ENCODE measurements at regions not wholly inside any gene's neighbourhood (a gene's known extent, or its start where the extent isn't known, plus 50 kb on each side); places are given as distances from the start of the nearest gene placed in this dataset.

DNA sequence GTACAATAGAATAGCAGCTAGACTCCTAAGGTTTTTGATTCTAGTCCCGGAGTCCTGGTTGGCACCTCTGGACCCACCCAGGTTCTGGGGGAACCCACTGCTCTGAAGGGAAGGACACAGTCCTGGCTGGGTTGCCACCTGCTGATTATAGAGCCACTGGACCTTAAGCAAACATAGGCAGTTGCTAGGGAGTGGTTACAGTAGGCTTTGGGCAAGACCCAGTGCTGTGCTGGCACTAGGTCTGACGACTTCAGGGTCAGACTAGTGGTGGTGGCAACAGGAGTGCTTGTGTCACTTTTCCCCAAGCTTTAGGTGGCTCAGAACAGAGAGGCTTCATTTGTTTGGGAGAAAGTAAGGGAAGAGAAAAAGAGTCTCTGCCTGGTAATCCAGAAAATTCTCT, 109.8 kb upstream of the C3orf80 start:
- no peak for DNase-seq
- intact Hi-C loops (cut with DNase I; ENCODE audit: low total_unique reads): no loop called here
- TF ChIP-seq, protein P1, sequence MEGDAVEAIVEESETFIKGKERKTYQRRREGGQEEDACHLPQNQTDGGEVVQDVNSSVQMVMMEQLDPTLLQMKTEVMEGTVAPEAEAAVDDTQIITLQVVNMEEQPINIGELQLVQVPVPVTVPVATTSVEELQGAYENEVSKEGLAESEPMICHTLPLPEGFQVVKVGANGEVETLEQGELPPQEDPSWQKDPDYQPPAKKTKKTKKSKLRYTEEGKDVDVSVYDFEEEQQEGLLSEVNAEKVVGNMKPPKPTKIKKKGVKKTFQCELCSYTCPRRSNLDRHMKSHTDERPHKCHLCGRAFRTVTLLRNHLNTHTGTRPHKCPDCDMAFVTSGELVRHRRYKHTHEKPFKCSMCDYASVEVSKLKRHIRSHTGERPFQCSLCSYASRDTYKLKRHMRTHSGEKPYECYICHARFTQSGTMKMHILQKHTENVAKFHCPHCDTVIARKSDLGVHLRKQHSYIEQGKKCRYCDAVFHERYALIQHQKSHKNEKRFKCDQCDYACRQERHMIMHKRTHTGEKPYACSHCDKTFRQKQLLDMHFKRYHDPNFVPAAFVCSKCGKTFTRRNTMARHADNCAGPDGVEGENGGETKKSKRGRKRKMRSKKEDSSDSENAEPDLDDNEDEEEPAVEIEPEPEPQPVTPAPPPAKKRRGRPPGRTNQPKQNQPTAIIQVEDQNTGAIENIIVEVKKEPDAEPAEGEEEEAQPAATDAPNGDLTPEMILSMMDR (IDR thresholded peaks at IDR 0.05): no peak
- TF ChIP-seq POLR2A (IDR thresholded peaks at IDR 0.05): no peak

DNA sequence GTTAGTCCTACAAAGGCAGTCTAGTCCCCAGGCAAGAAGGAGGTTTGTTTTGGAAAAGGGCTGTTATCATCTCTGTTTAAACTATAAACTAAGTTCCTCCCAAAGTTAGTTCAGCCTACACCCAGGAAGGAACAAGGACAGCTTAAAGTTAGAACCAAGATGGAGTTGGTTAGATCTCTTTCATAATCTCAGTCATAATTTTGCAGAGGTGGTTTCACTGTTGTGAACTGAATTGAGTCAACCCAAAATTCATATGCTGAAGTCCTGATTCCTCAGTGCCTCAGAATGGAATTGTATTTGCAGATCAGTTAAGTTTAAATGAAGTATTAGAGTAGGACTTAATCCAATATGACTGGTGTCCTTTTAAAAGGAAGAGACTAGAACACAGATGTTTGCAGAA, 101.0 kb upstream of the C3orf80 start:
- H3K27me3 ChIP-seq: no peaks in the 10 kb centered on the region
- no peaks in the 10 kb centered on the region for H3K4me1 ChIP-seq
- intact Hi-C loops (cut with DNase I; ENCODE audit: low total_unique reads): no loop called here
- H3K36me3 ChIP-seq: no peaks in the 10 kb centered on the region
- no peak overlapping the region for H3K27ac ChIP-seq
- DNase-seq: no peak
- no peak for TF ChIP-seq POLR2A (IDR thresholded peaks at IDR 0.05)
- TF ChIP-seq, protein P1 (IDR thresholded peaks at IDR 0.05): no peak
- H3K9me3 ChIP-seq: no peaks in the 10 kb centered on the region
- H3K4me3 ChIP-seq: no peak overlapping the region

More for the DNA sequence above, 109.8 kb upstream of the C3orf80 start:
- no peaks in the 10 kb centered on the region for H3K9me3 ChIP-seq
- no peak overlapping the region for H3K27ac ChIP-seq
- H3K36me3 ChIP-seq: no peaks in the 10 kb centered on the region
- no peak overlapping the region for H3K4me3 ChIP-seq
- H3K4me1 ChIP-seq: no peaks in the 10 kb centered on the region
- H3K27me3 ChIP-seq: no peaks in the 10 kb centered on the region

DNA sequence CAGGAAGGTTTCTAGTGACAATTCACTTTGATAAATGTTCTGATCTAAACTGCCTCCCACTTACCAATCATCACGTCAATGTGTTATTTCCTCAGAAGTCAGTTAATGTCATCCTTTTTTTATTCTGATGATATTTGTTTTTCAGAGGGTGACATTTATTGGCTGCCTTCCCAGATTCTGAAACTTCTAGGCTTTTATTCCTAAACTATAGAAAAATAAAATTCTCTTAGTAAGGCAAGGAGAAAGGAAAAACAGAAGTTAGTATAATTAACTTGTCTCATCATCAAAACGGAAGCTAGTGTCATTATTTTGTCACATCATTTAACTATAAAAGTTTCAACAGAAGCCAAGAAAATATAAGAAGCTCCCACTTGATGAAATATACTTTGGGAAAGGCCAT, 100.0 kb upstream of the C3orf80 start:
- no peak for TF ChIP-seq POLR2A (IDR thresholded peaks at IDR 0.05)
- TF ChIP-seq, protein P1 (IDR thresholded peaks at IDR 0.05): no peak

DNA sequence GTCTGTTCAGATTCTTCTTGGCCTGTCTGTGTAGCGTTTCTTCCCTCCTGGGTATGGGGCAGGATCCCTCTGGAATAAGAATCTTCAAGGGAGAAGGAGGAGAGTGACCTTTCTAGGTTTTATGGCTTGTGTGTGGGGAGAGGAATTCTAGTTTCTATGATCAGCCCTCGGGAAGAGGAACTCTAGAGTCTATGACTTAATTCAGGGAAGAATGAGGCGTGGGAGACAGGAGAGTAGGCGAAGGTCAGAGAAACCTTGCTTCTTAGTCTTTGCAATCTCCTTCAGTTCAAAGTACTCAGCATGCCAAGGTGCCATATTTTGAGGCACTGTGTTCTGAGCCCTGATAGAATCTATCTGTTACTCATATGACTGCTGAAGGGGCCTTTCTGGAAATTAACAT, 99.2 kb upstream of the C3orf80 start:
- no peaks in the 10 kb centered on the region for H3K4me1 ChIP-seq
- TF ChIP-seq, protein P1 (IDR thresholded peaks at IDR 0.05): no peak
- TF ChIP-seq POLR2A (IDR thresholded peaks at IDR 0.05): no peak
- H3K36me3 ChIP-seq: no peaks in the 10 kb centered on the region
- H3K27me3 ChIP-seq: no peaks in the 10 kb centered on the region
- H3K4me3 ChIP-seq: no peak overlapping the region
- intact Hi-C loops (cut with DNase I; ENCODE audit: low total_unique reads): no loop called here
- H3K9me3 ChIP-seq: no peaks in the 10 kb centered on the region
- no peak for DNase-seq
- H3K27ac ChIP-seq: no peak overlapping the region

More for the DNA sequence above, 100.0 kb upstream of the C3orf80 start:
- Histone ChIP-seq H3K27ac (no peak overlapping the region), H3K36me3 (no peaks in the 10 kb centered on the region), H3K4me1 (no peaks in the 10 kb centered on the region), H3K4me3 (no peak overlapping the region), H3K27me3 (no peaks in the 10 kb centered on the region), H3K9me3 (no peaks in the 10 kb centered on the region)
- intact Hi-C loops (cut with DNase I; ENCODE audit: low total_unique reads): no loop called here
- no peak for DNase-seq

DNA sequence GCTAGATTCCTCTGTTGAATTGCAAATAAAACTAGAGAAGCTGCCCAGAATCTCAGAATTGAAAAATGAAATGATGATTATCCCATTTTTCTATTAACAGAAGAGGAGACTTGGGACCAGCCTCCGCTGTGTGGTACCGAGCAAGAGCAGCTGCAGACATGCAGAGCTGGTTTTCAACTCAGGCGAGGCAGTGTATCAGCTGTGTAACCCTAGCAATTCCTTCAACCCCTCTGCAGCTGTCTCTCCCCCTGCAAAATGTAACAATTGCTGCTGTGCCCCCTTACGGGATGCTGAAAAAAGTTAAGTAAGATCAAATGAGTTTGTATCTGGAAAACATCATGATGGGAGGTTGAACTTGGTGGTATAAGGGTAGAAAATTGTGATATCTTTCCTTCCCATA, 98.5 kb upstream of the C3orf80 start:
- H3K4me3 ChIP-seq: no peak overlapping the region
- no peak for DNase-seq
- H3K4me1 ChIP-seq: no peaks in the 10 kb centered on the region
- intact Hi-C loops (cut with DNase I; ENCODE audit: low total_unique reads): no loop called here
- H3K36me3 ChIP-seq: no peaks in the 10 kb centered on the region
- no peaks in the 10 kb centered on the region for H3K27me3 ChIP-seq
- TF ChIP-seq POLR2A (IDR thresholded peaks at IDR 0.05): no peak
- TF ChIP-seq, protein P1 (IDR thresholded peaks at IDR 0.05): no peak
- H3K27ac ChIP-seq: no peak overlapping the region
- no peaks in the 10 kb centered on the region for H3K9me3 ChIP-seq

Measured in uterus (tissue), 3 donors.